ENCODE measurements at regions not wholly inside any gene's neighbourhood (a gene's known extent, or its start where the extent isn't known, plus 50 kb on each side); places are given as distances from the start of the nearest gene placed in this dataset.
"Not testable (repeated sequence)": the region's sequence is repeated elsewhere in the genome, so short reads cannot be mapped to it uniquely, and the experiment has no call there.

- no peak for DNase-seq (ENCODE audit: insufficient read length, low spot score)
- no peak for FAIRE-seq
These were observed 147.4 kb downstream of the SEC14L1 start for GRCh38 chr17:77288115-77288619.

GRCh38 chr17:77290759-77291558 is 150.2 kb downstream of the SEC14L1 start:
- not testable (repeated sequence) for DNase-seq (ENCODE audit: insufficient read length, low spot score); FAIRE-seq

GRCh38 chr17:77291591-77292386 is 151.0 kb downstream of the SEC14L1 start:
- DNase-seq (ENCODE audit: insufficient read length, low spot score) (no peak), FAIRE-seq (no peak)

- DNase-seq (ENCODE audit: insufficient read length, low spot score) (no peak), FAIRE-seq (no peak)
These were observed 154.0 kb downstream of the SEC14L1 start for GRCh38 chr17:77294761-77295160.

- DNase-seq (ENCODE audit: insufficient read length, low spot score) (no peak), FAIRE-seq (no peak)
These were observed 154.6 kb downstream of the SEC14L1 start for GRCh38 chr17:77295241-77295853.

GRCh38 chr17:77296769-77297409 is 156.1 kb downstream of the SEC14L1 start:
- no peak for FAIRE-seq
- DNase-seq (ENCODE audit: insufficient read length, low spot score): no peak

- no peak for FAIRE-seq
- no peak for DNase-seq (ENCODE audit: insufficient read length, low spot score)
These were observed 157.2 kb downstream of the SEC14L1 start for GRCh38 chr17:77297693-77298666.

GRCh38 chr17:77298811-77299210 is 158.0 kb downstream of the SEC14L1 start:
- FAIRE-seq: no peak

GRCh38 chr17:77299256-77300015 is 158.7 kb downstream of the SEC14L1 start:
- FAIRE-seq: no peak
- no peak for DNase-seq (ENCODE audit: insufficient read length, low spot score)

More at GRCh38 chr17:77298811-77299210, 158.0 kb downstream of the SEC14L1 start:
- no peak for DNase-seq (ENCODE audit: insufficient read length, low spot score)

- DNase-seq (ENCODE audit: insufficient read length, low spot score) (no peak), FAIRE-seq (no peak)
These were observed 159.4 kb downstream of the SEC14L1 start for GRCh38 chr17:77300016-77300686.

- FAIRE-seq (no peak), DNase-seq (ENCODE audit: insufficient read length, low spot score) (no peak)
These were observed 161.0 kb downstream of the SEC14L1 start for GRCh38 chr17:77301694-77302266.

GRCh38 chr17:77302682-77303081 is 161.9 kb downstream of the SEC14L1 start:
- no peak for FAIRE-seq
- DNase-seq (ENCODE audit: insufficient read length, low spot score): no peak

- FAIRE-seq (no peak), DNase-seq (ENCODE audit: insufficient read length, low spot score) (no peak)
These were observed 162.9 kb downstream of the SEC14L1 start for GRCh38 chr17:77303620-77304019.

- DNase-seq (ENCODE audit: insufficient read length, low spot score): no peak
These were observed 163.4 kb downstream of the SEC14L1 start for GRCh38 chr17:77304051-77304745.

GRCh38 chr17:77304746-77305473 is 164.1 kb downstream of the SEC14L1 start:
- DNase-seq (ENCODE audit: insufficient read length, low spot score) (no peak), FAIRE-seq (no peak)

More at GRCh38 chr17:77304051-77304745, 163.4 kb downstream of the SEC14L1 start:
- FAIRE-seq: no peak

- no peak for FAIRE-seq
- no peak for DNase-seq (ENCODE audit: insufficient read length, low spot score)
These were observed 165.4 kb downstream of the SEC14L1 start for GRCh38 chr17:77306048-77306789.
